ENCODE measurements at regions not wholly inside any gene's neighbourhood (a gene's known extent, or its start where the extent isn't known, plus 50 kb on each side); places are given as distances from the start of the nearest gene placed in this dataset.

GRCh38 chr5:18687429-18687828, 1053.2 kb downstream of the TAF11L14 start:
- TF ChIP-seq EZH2 (IDR thresholded peaks at IDR 0.05; ENCODE audit: borderline replicate concordance) (no peak), EZH2phosphoT487 (IDR thresholded peaks at IDR 0.05; ENCODE audit: low read depth, severe bottlenecking, unreplicated experiment) (no peak)
